VCaP (cell line): ENCODE measurements at regions not wholly inside any gene's neighbourhood (a gene's known extent, or its start where the extent isn't known, plus 50 kb on each side); places are given as distances from the start of the nearest gene placed in this dataset.

Source experiments
- H3K27ac ChIP-seq: fragments of 450-650 bp; 2 replicates; pipeline ENCODE4 v1.5.1; 2017
- CTCF ChIP-seq: fragments of 450-650 bp; conservative IDR thresholded peaks from 2 replicates; pipeline ENCODE4 v1.5.1; 2017; ENCODE audit warnings: mild to moderate bottlenecking, moderate library complexity

- H3K27ac ChIP-seq = no peak overlapping the region
- no peak for TF ChIP-seq CTCF
Measured at GRCh38 chr3:5494905-5495519, 307.5 kb downstream of the EDEM1 start.

- no peak overlapping the region for H3K27ac ChIP-seq
- TF ChIP-seq CTCF = no peak
Measured at GRCh38 chr3:5497497-5497896, 310.0 kb downstream of the EDEM1 start.

DNA sequence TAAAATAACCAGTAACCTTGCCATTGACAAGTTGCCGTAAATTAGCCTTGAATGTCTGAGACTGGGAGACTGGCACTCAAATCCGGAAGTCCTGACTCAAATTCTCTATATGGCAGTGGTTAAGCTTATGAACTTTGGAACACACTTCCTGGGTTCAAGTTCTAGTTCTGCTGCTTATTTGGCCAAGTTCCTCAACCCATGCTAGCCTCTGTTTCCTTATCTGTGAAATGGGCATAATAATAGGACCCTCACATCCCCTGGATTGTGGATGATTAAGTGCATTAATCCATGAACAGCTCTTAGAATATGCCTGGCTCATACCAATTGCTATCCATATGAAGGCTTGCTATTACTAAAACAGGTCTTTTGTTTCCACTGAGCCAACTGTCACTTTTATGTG is 311.5 kb downstream of the EDEM1 start:
- no peak overlapping the region for H3K27ac ChIP-seq
- TF ChIP-seq CTCF = no peak

- TF ChIP-seq CTCF = no peak
- H3K27ac ChIP-seq = no peak overlapping the region
Measured at GRCh38 chr3:5499404-5499803, 311.9 kb downstream of the EDEM1 start.

DNA sequence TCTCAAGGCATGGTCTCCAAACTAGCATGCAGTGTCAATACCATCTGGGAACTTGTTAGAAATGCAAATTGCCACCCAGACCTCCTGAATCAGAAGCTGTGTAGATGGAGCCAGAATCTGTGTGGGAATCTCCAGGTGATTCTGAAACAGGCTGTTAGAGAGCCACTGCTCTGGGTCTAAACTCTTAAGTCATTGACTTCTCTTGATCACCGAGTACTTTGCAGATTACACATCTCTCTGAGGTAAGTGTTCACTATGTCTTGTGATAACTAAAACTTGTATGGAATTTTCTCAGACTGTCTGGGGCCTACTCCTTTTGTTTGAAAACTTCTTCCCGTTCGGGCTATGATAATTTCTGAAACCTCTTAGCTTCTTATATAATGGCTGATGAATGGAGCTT is 315.6 kb downstream of the EDEM1 start:
- H3K27ac ChIP-seq = no peak overlapping the region
- no peak for TF ChIP-seq CTCF

DNA sequence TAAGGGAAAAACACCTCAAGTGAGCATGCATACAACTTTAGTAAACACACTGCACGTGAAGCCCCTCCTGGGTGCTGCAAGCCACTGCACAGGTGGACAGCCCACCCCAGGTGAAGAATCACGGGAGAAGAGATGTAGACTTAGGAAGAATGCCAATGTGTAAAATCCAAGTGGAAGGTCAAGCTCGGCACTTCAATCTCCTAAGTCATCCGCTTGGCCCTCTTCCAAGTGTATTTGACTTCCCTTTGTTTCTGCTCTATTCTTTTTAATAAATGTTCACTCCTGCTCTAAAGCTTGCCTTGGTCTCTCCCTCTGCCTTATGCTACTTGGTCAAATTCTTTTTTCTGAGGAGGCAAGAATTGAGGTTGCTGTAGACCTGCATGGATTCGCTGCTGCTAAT is 316.6 kb downstream of the EDEM1 start:
- no peak for TF ChIP-seq CTCF
- no peak overlapping the region for H3K27ac ChIP-seq

- TF ChIP-seq CTCF = no peak
- no peak overlapping the region for H3K27ac ChIP-seq
Measured at GRCh38 chr3:5505163-5505562, 317.7 kb downstream of the EDEM1 start.
